Keratinocyte (primary cell): ENCODE measurements at regions not wholly inside any gene's neighbourhood (a gene's known extent, or its start where the extent isn't known, plus 50 kb on each side); places are given as distances from the start of the nearest gene placed in this dataset.

Experiments used
- DNase-seq: peaks from one replicate; pipeline ENCODE4 v3.0.0-alpha.2; 2011; ENCODE audit warnings: low read depth, missing footprints, low spot score
- FAIRE-seq: peaks from 2 replicates; lab custom pipeline; 2011; peaks lifted over from hg19 to GRCh38; lab: Jason Lieb, UNC
- H2AFZ ChIP-seq: 2 replicates; pipeline ENCODE4 v1.6.0; 2012; ENCODE audit warnings: low read length, control low read depth, inconsistent platforms; ENCODE audit not compliant: control insufficient read depth
- H3K27ac ChIP-seq: 2 replicates; pipeline ENCODE4 v1.5.1; 2011; ENCODE audit warnings: low read length; ENCODE audit not compliant: control insufficient read depth, insufficient read depth
- H3K27me3 ChIP-seq: 3 replicates; pipeline ENCODE4 v1.6.0; 2011; ENCODE audit warnings: low read length; ENCODE audit not compliant: control insufficient read depth, insufficient read depth; ENCODE audit errors: extremely low read depth
- H3K36me3 ChIP-seq, 2 experiments: 2 replicates in 1 of 2; 3 replicates in 1 of 2; pipeline ENCODE4 v1.5.1; 2011; ENCODE audit warnings: low read length in 2 of 2, mild to moderate bottlenecking in 1 of 2; ENCODE audit not compliant: control insufficient read depth in 2 of 2, insufficient read depth in 2 of 2; ENCODE audit errors: extremely low read depth in 1 of 2
- H3K4me1 ChIP-seq: 3 replicates; pipeline ENCODE4 v1.5.1; 2011; ENCODE audit warnings: low read length; ENCODE audit not compliant: control insufficient read depth, insufficient read depth; ENCODE audit errors: extremely low read depth
- H3K4me2 ChIP-seq: 3 replicates; pipeline ENCODE4 v1.6.0; 2011; ENCODE audit warnings: low read depth, low read length; ENCODE audit not compliant: control insufficient read depth, insufficient read depth; ENCODE audit errors: extremely low read depth
- H3K4me3 ChIP-seq, 3 experiments: fragments of 200-600 bp in 1 of 3; sonication (generic) in 1 of 3; 2 replicates in 2 of 3; 3 replicates in 1 of 3; pipeline ENCODE4 v1.5.1; 2011 to 2016; ENCODE audit warnings: low read length in 3 of 3, mild to moderate bottlenecking in 3 of 3, control low read depth in 2 of 3, inconsistent platforms in 1 of 3, low read depth in 1 of 3, mixed read lengths in 1 of 3, mixed run types in 1 of 3, moderate library complexity in 1 of 3; ENCODE audit not compliant: control insufficient read depth in 2 of 3, insufficient read depth in 2 of 3; ENCODE audit errors: extremely low read depth in 1 of 3
- H3K79me2 ChIP-seq: 2 replicates; pipeline ENCODE4 v1.6.0; 2012; ENCODE audit warnings: low read length; ENCODE audit not compliant: control insufficient read depth, insufficient read depth
- H3K9ac ChIP-seq: 3 replicates; pipeline ENCODE4 v1.6.0; 2011; ENCODE audit warnings: low read length; ENCODE audit not compliant: control insufficient read depth, insufficient read depth; ENCODE audit errors: extremely low read depth
- H3K9me1 ChIP-seq: 3 replicates; pipeline ENCODE4 v1.6.0; 2011; ENCODE audit warnings: low read length; ENCODE audit not compliant: control insufficient read depth, insufficient read depth; ENCODE audit errors: extremely low read depth
- H3K9me3 ChIP-seq: 2 replicates; pipeline ENCODE4 v1.5.1; 2012; ENCODE audit warnings: low read depth, low read length; ENCODE audit not compliant: control insufficient read depth
- H4K20me1 ChIP-seq: 3 replicates; pipeline ENCODE4 v1.6.0; 2011; ENCODE audit warnings: low read length; ENCODE audit not compliant: control insufficient read depth, insufficient read depth; ENCODE audit errors: extremely low read depth
- CTCF ChIP-seq, 3 experiments: IDR thresholded peaks in 1 of 3; conservative IDR thresholded peaks in 1 of 3; optimal IDR thresholded peaks in 1 of 3; 2 replicates in 2 of 3; 3 replicates in 1 of 3; pipeline versions ENCODE3 to v1.5.1; 2011; ENCODE audit warnings: low read length in 3 of 3, mild to moderate bottlenecking in 3 of 3, moderate library complexity in 2 of 3, control low read depth in 1 of 3, inconsistent platforms in 1 of 3; ENCODE audit not compliant: insufficient read depth in 2 of 3; ENCODE audit errors: extremely low read depth in 1 of 3
- EZH2 ChIP-seq: IDR thresholded peaks from one replicate; pipeline ENCODE4 v1.6.1; 2012; ENCODE audit warnings: inconsistent platforms, mild to moderate bottlenecking, low read length, moderate library complexity
- dilution Hi-C: fragments of 300-500 bp; cut with MboI; formaldehyde crosslinking; loops from one replicate; pipeline ENCODE4 v1.7.0; 2020; ENCODE audit warnings: low sequenced_read_pairs; ENCODE audit not compliant: extremely low pct_ligation_motif_present

DNA sequence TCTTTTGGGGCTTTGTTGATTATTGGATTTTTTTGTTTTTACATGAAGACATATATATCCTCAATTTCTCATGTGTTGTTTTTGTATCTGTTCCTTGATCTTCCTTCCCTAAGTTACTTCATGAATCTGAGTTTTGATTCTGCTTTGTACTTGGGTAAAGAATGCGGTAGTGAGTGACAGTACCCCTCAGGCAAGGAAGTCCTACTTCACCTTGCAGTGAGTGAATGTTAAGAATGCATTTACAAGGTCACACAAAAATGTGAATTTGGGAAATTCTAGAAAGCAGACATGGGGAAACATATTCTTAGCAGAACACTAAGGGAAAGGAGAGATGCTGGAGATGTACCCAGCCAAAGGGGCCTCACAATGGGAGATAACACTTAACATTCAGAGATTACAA, 373.1 kb upstream of the LCORL start:
- no peak overlapping the region for H3K4me3 ChIP-seq
- no peaks in the 10 kb centered on the region for H3K9me1 ChIP-seq
- DNase-seq (no peak), FAIRE-seq (no peak)
- no peaks in the 10 kb centered on the region for H3K79me2 ChIP-seq
- no peaks in the 10 kb centered on the region for H3K36me3 ChIP-seq
- H3K9ac ChIP-seq: no peak overlapping the region
- no peak overlapping the region for H2AFZ ChIP-seq
- TF ChIP-seq CTCF (optimal IDR thresholded peaks at IDR 0.05 in 1 of 3, IDR thresholded peaks at IDR 0.05 in 1 of 3, conservative IDR thresholded peaks at IDR 0.05 in 1 of 3; ENCODE audit: extremely low read depth in 1 of 3, insufficient read depth in 2 of 3, low read length in 3 of 3) (no peak), EZH2 (no peak)
- no peak overlapping the region for H3K4me2 ChIP-seq
- no peak overlapping the region for H3K27ac ChIP-seq
- H3K9me3 ChIP-seq: no peaks in the 10 kb centered on the region
- dilution Hi-C loops: no loop called here
- H3K4me1 ChIP-seq: peaks cover 6% of the 10 kb centered on the region
- no peaks in the 10 kb centered on the region for H3K27me3 ChIP-seq
- no peaks in the 10 kb centered on the region for H4K20me1 ChIP-seq

- dilution Hi-C loops: no loop called here
- FAIRE-seq: no peak
Observed at GRCh38 chr4:18391354-18391728, 369.8 kb upstream of the LCORL start.

More at GRCh38 chr4:18391354-18391728, 369.8 kb upstream of the LCORL start:
- Histone ChIP-seq H3K9me1 (no peaks in the 10 kb centered on the region), H3K4me3 (no peak overlapping the region), H3K27ac (no peak overlapping the region), H2AFZ (no peak overlapping the region), H3K4me1 (peaks cover 6% of the 10 kb centered on the region), H3K9ac (no peak overlapping the region), H3K79me2 (no peaks in the 10 kb centered on the region), H3K27me3 (no peaks in the 10 kb centered on the region), H3K36me3 (no peaks in the 10 kb centered on the region), H4K20me1 (no peaks in the 10 kb centered on the region), H3K9me3 (no peaks in the 10 kb centered on the region), H3K4me2 (no peak overlapping the region)
- no peak for TF ChIP-seq CTCF (optimal IDR thresholded peaks at IDR 0.05 in 1 of 3, IDR thresholded peaks at IDR 0.05 in 1 of 3, conservative IDR thresholded peaks at IDR 0.05 in 1 of 3; ENCODE audit: extremely low read depth in 1 of 3, insufficient read depth in 2 of 3, low read length in 3 of 3)
- no peak for TF ChIP-seq EZH2
- DNase-seq: no peak
